Right cardiac atrium (tissue), 5 donors: ENCODE measurements at regions not wholly inside any gene's neighbourhood (a gene's known extent, or its start where the extent isn't known, plus 50 kb on each side); places are given as distances from the start of the nearest gene placed in this dataset.

ENCODE experiments used
- ATAC-seq, 2 donors: fragments of 200-7000 bp; cut with Tn5 transposase; one replicate each; pipeline versions ENCODE4 v1.8.0 to v1.9.1; 2020; ENCODE audit warnings: moderate library complexity in 2 of 2, mild to moderate bottlenecking in 1 of 2
- DNase-seq, 3 donors: peaks; one replicate each; pipeline ENCODE4 v3.0.0-alpha.2; 2020
- H3K27ac ChIP-seq: one replicate; pipeline ENCODE4 v1.5.1; 2013; ENCODE audit warnings: mild to moderate bottlenecking, low read length, control low read depth, moderate library complexity
- H3K27me3 ChIP-seq: one replicate; pipeline ENCODE4 v1.6.1; 2013; ENCODE audit not compliant: control insufficient read depth, insufficient read depth
- H3K4me1 ChIP-seq: one replicate; pipeline ENCODE4 v1.6.1; 2013; ENCODE audit warnings: low read length; ENCODE audit not compliant: control insufficient read depth, insufficient read depth
- H3K4me3 ChIP-seq: one replicate; pipeline ENCODE4 v1.5.1; 2013; ENCODE audit warnings: low read length, control low read depth
- H3K9me3 ChIP-seq: one replicate; pipeline ENCODE4 v1.6.1; 2013; ENCODE audit warnings: low read length; ENCODE audit not compliant: control insufficient read depth
- WGBS: extraction: QIAGEN DNeasy Blood & Tissue Kit; methylation state at CpG from one replicate; pipeline ENCODE4 v1.1.7; 2013; 5-methylcytosine and 5-hydroxymethylcytosine counted together
- intact Hi-C, 4 donors: fragments of 100-400 bp; cut with DNase I; formaldehyde crosslinking; loops; one replicate each; pipeline versions ENCODE4 v1.11.0 to v1.14.0; 2022 to 2023
- donor health status: healthy with polysubstance abuse.
- donor health status: DM: no; HTN: yes; CAD: no.
- donor health status: DM: no; HTN: no; CAD: no.
- donor health status: DM: no; HTN: yes; CAD: no; lungs with severe emphysema.
- donor health status: DM: yes; HTN: yes; CAD: no.

DNA sequence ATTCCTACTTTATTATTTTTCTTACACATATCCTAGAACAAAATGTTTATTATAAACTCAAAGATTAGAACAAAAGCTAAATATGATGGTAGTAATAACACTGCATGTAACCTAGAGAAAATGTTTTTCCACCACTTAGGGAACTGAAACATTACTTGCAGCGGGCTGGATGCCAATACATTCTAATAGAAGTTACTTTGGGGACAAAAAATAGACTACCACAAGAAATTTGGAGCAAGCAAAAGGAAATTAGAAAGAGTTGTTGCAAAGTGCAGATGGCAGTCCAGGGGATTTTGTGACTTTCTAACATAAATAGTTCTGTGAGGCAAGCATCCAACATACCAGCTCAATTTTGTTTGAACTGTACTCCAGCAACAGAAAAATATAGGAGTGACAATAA is 255.3 kb upstream of the GRIN3A start:
- no peaks in the 10 kb centered on the region for H3K9me3 ChIP-seq
- WGBS = 70% methylated on average over 1 of the region's 1 CpG
- H3K4me3 ChIP-seq = no peak overlapping the region
- H3K4me1 ChIP-seq = no peaks in the 10 kb centered on the region
- H3K27me3 ChIP-seq = no peaks in the 10 kb centered on the region
- intact Hi-C loops = no loop called here
- DNase-seq = no peak
- no peak overlapping the region for H3K27ac ChIP-seq
- ATAC-seq = no peak

DNA sequence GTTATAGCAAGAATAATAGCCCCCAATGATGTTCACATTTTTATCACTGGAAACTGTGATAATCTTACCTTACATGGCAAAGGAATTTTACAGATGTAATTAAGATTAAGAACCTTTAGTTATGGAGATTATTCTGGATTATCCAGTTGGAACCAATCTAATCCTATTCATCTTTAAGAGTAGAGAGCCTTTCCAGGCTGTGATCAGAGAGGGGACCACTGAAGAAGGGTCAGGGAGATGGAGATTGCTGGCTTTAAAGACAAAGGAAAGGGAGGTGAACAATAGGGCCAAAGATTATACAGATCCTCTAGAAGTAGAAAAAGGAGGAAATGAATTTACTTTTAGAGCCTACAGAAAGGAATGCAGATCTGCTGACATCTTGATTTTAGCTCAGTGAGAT is 253.5 kb upstream of the GRIN3A start:
- Histone ChIP-seq H3K27ac (no peak overlapping the region), H3K4me3 (no peak overlapping the region), H3K9me3 (no peaks in the 10 kb centered on the region), H3K27me3 (no peaks in the 10 kb centered on the region), H3K4me1 (no peaks in the 10 kb centered on the region)
- no peak for DNase-seq
- intact Hi-C loops = no loop called here
- ATAC-seq = no peak

DNA sequence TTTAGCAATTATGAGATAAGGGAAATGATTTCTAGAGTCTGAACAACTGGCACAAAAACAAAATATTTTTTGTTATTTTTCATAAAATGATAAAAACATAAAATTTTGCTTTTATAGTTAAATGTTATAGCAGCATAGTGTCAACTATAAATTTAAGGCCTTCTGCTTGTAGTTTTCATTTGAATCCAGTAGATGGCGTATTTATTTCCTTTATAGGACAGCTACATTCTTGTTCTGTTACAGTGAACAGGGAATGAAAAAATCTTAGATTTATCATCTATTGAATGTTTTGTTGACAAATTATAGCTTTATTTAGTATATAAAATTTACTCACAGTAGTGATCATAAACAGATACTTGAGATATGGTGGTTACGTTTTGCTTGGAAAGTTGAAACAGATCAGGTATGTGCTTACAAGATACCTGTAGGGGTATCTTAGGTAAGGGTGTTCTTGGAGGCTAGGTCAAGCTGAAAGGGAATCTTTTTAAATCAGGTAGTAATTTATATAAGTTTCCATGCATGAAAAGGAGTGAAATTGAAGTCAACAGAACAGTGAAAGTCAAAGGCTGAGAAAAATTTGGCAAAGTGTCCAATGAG is 239.3 kb upstream of the GRIN3A start:
- Histone ChIP-seq H3K4me1 (no peaks in the 10 kb centered on the region), H3K27ac (no peak overlapping the region), H3K27me3 (no peaks in the 10 kb centered on the region), H3K9me3 (no peaks in the 10 kb centered on the region), H3K4me3 (no peak overlapping the region)
- ATAC-seq = no peak
- DNase-seq = no peak
- 1% methylated on average over 2 of the region's 2 CpGs for WGBS
- intact Hi-C loops = no loop called here

- no peaks in the 10 kb centered on the region for H3K4me1 ChIP-seq
- intact Hi-C loops = no loop called here
- no peaks in the 10 kb centered on the region for H3K9me3 ChIP-seq
- no peak for DNase-seq
- no peaks in the 10 kb centered on the region for H3K27me3 ChIP-seq
- H3K4me3 ChIP-seq = no peak overlapping the region
- ATAC-seq = no peak
- no peak overlapping the region for H3K27ac ChIP-seq
Observed at GRCh38 chr9:101970609-101971008, 232.2 kb upstream of the GRIN3A start.

- Histone ChIP-seq H3K4me1 (no peaks in the 10 kb centered on the region), H3K9me3 (no peaks in the 10 kb centered on the region), H3K27me3 (no peaks in the 10 kb centered on the region), H3K4me3 (no peak overlapping the region), H3K27ac (no peak overlapping the region)
- intact Hi-C loops = no loop called here
- WGBS = 92% methylated on average over 1 of the region's 1 CpG
- ATAC-seq (no peak), DNase-seq (no peak)
Observed at GRCh38 chr9:101968392-101968791, 229.9 kb upstream of the GRIN3A start.

- H3K27me3 ChIP-seq = no peaks in the 10 kb centered on the region
- no peaks in the 10 kb centered on the region for H3K4me1 ChIP-seq
- no peak overlapping the region for H3K4me3 ChIP-seq
- intact Hi-C loops = no loop called here
- H3K9me3 ChIP-seq = no peaks in the 10 kb centered on the region
- H3K27ac ChIP-seq = no peak overlapping the region
- 50% methylated on average over 1 of the region's 1 CpG for WGBS
- DNase-seq (no peak), ATAC-seq (no peak)
Observed at GRCh38 chr9:101966691-101967090, 228.2 kb upstream of the GRIN3A start.

GRCh38 chr9:101957705-101958104 is 219.3 kb upstream of the GRIN3A start:
- H3K9me3 ChIP-seq = no peaks in the 10 kb centered on the region
- H3K27me3 ChIP-seq = peaks cover 3% of the 10 kb centered on the region
- 85% methylated on average over 2 of the region's 2 CpGs for WGBS
- no peak for DNase-seq
- no peaks in the 10 kb centered on the region for H3K4me1 ChIP-seq
- no peak for ATAC-seq
- H3K27ac ChIP-seq = no peak overlapping the region
- H3K4me3 ChIP-seq = no peak overlapping the region
- intact Hi-C loops = no loop called here

GRCh38 chr9:101951598-101951997 is 213.2 kb upstream of the GRIN3A start:
- no peaks in the 10 kb centered on the region for H3K4me1 ChIP-seq
- DNase-seq = no peak
- H3K27ac ChIP-seq = no peak overlapping the region
- intact Hi-C loops = no loop called here
- peaks cover 3% of the 10 kb centered on the region for H3K27me3 ChIP-seq
- no peaks in the 10 kb centered on the region for H3K9me3 ChIP-seq
- WGBS = 59% methylated on average over 1 of the region's 1 CpG
- no peak overlapping the region for H3K4me3 ChIP-seq
- ATAC-seq = no peak

- ATAC-seq (no peak), DNase-seq (no peak)
- intact Hi-C loops = no loop called here
Observed at GRCh38 chr9:101931756-101932155, 193.3 kb upstream of the GRIN3A start.

DNA sequence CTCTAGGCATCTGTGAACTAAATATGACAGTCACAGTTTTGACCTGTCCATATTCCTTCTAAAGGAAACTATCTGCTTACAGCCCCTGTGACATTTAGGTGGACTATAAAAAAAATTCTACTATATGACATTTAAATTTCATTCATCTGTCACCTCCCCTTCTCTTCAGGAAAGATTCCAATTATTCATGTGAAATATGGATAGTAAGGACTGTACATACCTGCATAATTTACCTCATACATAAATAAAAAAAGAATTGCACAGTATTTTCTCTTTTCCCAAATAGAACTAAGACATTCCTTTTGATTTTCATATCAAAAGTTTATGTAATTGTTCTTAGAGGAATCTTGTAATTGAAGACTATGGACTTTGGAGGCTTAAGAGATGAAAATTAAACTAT is 192.3 kb upstream of the GRIN3A start:
- ATAC-seq (no peak), DNase-seq (no peak)
- H3K9me3 ChIP-seq = no peaks in the 10 kb centered on the region
- H3K4me3 ChIP-seq = no peak overlapping the region
- no peaks in the 10 kb centered on the region for H3K27me3 ChIP-seq
- H3K27ac ChIP-seq = no peak overlapping the region
- intact Hi-C loops = no loop called here
- no peaks in the 10 kb centered on the region for H3K4me1 ChIP-seq

More at GRCh38 chr9:101931756-101932155, 193.3 kb upstream of the GRIN3A start:
- Histone ChIP-seq H3K4me3 (no peak overlapping the region), H3K4me1 (no peaks in the 10 kb centered on the region), H3K27ac (no peak overlapping the region), H3K9me3 (no peaks in the 10 kb centered on the region), H3K27me3 (no peaks in the 10 kb centered on the region)
- WGBS = 39% methylated on average over 2 of the region's 2 CpGs

- Histone ChIP-seq H3K27ac (no peak overlapping the region), H3K4me1 (no peaks in the 10 kb centered on the region), H3K9me3 (no peaks in the 10 kb centered on the region), H3K27me3 (no peaks in the 10 kb centered on the region), H3K4me3 (no peak overlapping the region)
- DNase-seq (no peak), ATAC-seq (no peak)
- intact Hi-C loops = no loop called here
Observed at GRCh38 chr9:101925498-101925897, 187.1 kb upstream of the GRIN3A start.

DNA sequence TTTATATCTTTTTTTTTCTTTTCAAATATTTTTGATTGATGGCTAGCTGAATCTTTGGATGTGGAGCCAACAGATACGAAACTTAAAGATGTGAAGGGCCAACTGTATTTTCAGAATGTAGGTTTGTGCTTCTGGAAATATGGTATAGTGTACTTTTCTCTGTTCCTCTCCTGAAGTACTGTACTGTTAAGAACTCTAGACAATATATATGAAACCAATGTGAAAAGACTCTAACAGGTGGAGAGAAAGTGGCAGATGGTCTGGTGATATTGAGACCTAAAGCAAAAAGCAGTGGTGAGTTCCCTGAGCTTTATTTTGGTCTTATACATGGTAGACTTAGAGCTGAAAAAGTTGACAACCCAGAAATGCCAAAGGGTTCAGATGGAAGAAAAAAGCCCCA is 185.0 kb upstream of the GRIN3A start:
- H3K27ac ChIP-seq = no peak overlapping the region
- H3K27me3 ChIP-seq = no peaks in the 10 kb centered on the region
- 86% methylated on average over 1 of the region's 1 CpG for WGBS
- H3K4me3 ChIP-seq = no peak overlapping the region
- ATAC-seq = no peak
- H3K9me3 ChIP-seq = no peaks in the 10 kb centered on the region
- no peaks in the 10 kb centered on the region for H3K4me1 ChIP-seq
- intact Hi-C loops = no loop called here
- DNase-seq = no peak
